NT2/D1 (cell line): ENCODE measurements at regions not wholly inside any gene's neighbourhood (a gene's known extent, or its start where the extent isn't known, plus 50 kb on each side); places are given as distances from the start of the nearest gene placed in this dataset.

Source experiments
- SUZ12 ChIP-seq: IDR thresholded peaks from 2 replicates; pipeline ENCODE4 v1.6.1; 2011; ENCODE audit not compliant: insufficient read length, insufficient read depth; ENCODE audit errors: extremely low read depth
- YY1 ChIP-seq: IDR thresholded peaks from 2 replicates; pipeline ENCODE4 v1.6.1; 2011; ENCODE audit not compliant: insufficient read length, insufficient read depth
- ZNF274 ChIP-seq: IDR thresholded peaks from 2 replicates; pipeline ENCODE4 v1.6.1; 2011; ENCODE audit warnings: mild to moderate bottlenecking, low read depth, low read length

DNA sequence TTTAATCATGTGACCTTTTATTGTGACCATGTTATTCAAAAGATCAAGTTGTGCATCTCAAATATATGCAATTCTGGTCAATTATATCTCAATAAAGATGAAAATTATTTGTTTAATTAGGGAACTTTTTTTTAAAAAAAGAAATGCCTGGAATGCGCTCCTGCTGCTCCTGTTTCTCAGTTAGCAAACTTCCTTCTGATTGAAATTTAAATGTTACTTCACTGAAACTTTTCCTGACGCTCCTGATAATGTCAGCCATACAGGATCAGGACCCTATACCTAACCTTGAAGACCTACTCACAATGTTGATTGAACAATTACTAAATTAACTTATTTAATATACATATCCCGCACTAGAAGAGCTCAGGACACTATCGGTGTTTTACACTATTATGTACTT, 190.4 kb downstream of the MACC1 start:
- no peak for TF ChIP-seq YY1
- no peak for TF ChIP-seq ZNF274
- no peak for TF ChIP-seq SUZ12
